Right cardiac atrium (tissue), 5 donors: ENCODE measurements at regions not wholly inside any gene's neighbourhood (a gene's known extent, or its start where the extent isn't known, plus 50 kb on each side); places are given as distances from the start of the nearest gene placed in this dataset.

Experiments used
- ATAC-seq, 2 donors: fragments of 200-7000 bp; cut with Tn5 transposase; one replicate each; pipeline versions ENCODE4 v1.8.0 to v1.9.1; 2020; ENCODE audit warnings: moderate library complexity in 2 of 2, mild to moderate bottlenecking in 1 of 2
- DNase-seq, 3 donors: peaks; one replicate each; pipeline ENCODE4 v3.0.0-alpha.2; 2020
- H3K27ac ChIP-seq: one replicate; pipeline ENCODE4 v1.5.1; 2013; ENCODE audit warnings: mild to moderate bottlenecking, low read length, control low read depth, moderate library complexity
- H3K27me3 ChIP-seq: one replicate; pipeline ENCODE4 v1.6.1; 2013; ENCODE audit not compliant: control insufficient read depth, insufficient read depth
- H3K4me1 ChIP-seq: one replicate; pipeline ENCODE4 v1.6.1; 2013; ENCODE audit warnings: low read length; ENCODE audit not compliant: control insufficient read depth, insufficient read depth
- H3K4me3 ChIP-seq: one replicate; pipeline ENCODE4 v1.5.1; 2013; ENCODE audit warnings: low read length, control low read depth
- H3K9me3 ChIP-seq: one replicate; pipeline ENCODE4 v1.6.1; 2013; ENCODE audit warnings: low read length; ENCODE audit not compliant: control insufficient read depth
- WGBS: extraction: QIAGEN DNeasy Blood & Tissue Kit; methylation state at CpG from one replicate; pipeline ENCODE4 v1.1.7; 2013; 5-methylcytosine and 5-hydroxymethylcytosine counted together
- intact Hi-C, 4 donors: fragments of 100-400 bp; cut with DNase I; formaldehyde crosslinking; loops; one replicate each; pipeline versions ENCODE4 v1.11.0 to v1.14.0; 2022 to 2023
- donor health status: healthy with polysubstance abuse.
- donor health status: DM: no; HTN: yes; CAD: no.
- donor health status: DM: no; HTN: no; CAD: no.
- donor health status: DM: no; HTN: yes; CAD: no; lungs with severe emphysema.
- donor health status: DM: yes; HTN: yes; CAD: no.

DNA sequence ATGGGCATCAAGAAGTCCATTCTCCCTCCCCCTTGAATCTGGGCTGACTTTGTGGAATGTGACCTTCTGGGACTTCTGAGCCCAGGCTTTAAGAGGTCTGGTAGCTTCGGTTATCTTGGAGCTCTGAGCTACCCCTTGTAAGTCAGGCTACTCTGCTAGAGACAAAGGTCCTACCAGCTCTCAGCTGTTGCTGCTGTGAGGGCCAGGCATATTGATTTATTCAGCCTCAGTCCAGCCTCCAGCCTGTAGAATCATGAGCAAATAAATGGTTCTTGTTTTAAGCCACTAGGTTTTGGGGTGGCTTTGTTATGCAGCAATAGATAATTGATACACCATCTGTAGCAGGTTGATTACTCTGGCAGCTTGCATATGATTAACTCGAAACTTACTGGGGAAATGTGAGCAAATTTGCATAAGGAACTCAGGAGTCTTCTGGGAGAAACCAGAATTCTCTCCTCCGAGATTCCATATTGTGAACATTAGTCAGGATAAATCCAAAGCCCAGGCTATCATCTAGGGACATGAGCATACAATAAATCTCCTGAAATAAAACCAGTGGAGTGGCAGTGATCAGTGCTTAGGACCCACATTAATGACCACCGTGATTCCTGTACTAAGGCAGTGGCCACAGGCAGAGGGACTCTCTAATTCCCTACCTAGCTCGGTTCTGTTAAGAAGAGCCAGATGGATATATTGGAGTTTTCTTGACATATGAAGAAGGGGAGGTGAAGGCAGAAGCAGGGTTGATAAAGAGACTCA, 336.1 kb downstream of the CDC5L start:
- intact Hi-C loops = no loop called here
- Histone ChIP-seq H3K27ac (no peak overlapping the region), H3K4me1 (peaks cover 6% of the 10 kb centered on the region), H3K4me3 (no peak overlapping the region), H3K9me3 (no peaks in the 10 kb centered on the region), H3K27me3 (no peaks in the 10 kb centered on the region)
- 75% methylated on average over 5 of the region's 5 CpGs for WGBS
- DNase-seq = no peak
- no peak for ATAC-seq

DNA sequence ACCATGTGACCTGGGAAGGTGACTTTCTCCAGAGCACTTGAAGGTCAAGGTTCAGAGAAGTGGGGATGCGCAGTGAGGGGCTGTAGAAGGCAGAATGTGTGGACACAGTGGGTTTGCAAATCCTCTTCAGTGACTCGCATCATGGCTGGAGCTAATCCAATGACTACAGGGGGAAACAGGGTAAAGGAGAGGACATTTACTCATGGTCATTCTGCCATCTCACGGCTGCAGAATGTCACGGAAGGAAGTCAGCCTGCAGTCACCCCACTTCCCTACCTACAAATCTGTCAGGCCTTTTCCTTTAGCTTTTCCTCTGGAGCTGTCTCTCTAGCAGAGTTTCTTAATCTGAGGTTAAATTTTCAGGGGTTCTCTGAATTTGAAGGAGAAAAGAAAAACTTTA, 337.6 kb downstream of the CDC5L start:
- intact Hi-C loops = no loop called here
- ATAC-seq (no peak), DNase-seq (no peak)
- peaks cover 6% of the 10 kb centered on the region for H3K4me1 ChIP-seq
- H3K27me3 ChIP-seq = no peaks in the 10 kb centered on the region
- 67% methylated on average over 4 of the region's 4 CpGs for WGBS
- H3K4me3 ChIP-seq = no peak overlapping the region
- H3K27ac ChIP-seq = no peak overlapping the region
- no peaks in the 10 kb centered on the region for H3K9me3 ChIP-seq

DNA sequence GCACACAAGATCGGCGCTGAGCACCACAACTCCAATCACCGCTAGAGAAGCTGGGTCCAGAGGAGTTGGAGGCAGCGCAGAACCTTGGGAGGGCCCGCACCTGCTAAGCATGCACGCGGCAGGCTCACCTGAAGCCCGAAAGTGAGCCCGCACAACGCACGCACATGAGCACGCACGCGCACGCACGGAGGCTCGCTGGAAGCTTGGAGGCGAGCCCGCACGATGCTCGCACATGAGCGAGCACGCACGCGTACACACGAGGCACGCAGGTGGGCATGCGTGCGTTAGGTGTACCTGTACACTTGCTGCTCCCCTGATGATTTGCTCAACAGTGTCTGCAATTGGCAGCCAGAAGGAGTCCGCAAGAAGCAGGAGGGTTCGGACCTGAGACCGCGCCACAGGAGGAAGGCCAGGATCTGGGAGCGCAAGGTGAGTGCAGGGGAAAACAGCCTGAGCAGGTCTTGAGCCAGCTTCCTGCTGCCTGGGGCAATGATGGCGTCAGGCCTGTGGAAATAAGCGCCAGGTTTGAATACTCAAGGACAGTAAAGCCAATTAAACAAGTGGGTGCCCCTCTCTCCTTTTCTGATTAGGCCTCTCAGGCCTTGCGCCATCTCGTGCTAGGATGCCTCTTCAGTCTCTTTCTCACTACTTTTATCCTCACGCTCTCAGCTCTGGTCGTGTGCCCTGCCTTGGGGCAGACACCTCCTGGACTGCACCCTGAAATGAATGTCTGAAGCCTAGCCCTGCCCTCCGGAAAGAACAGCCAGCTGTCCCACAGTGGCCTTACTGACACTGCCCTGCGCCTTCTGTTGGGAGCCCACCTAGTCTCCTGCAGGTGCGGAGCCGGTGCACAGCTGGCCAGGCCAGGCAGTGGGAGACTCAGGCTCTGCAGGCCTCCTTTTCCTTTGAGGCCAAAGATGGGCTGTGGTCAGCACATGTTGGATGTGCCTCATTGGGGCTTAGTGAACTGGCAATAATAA, 340.4 kb downstream of the CDC5L start:
- Histone ChIP-seq H3K4me1 (peaks cover 6% of the 10 kb centered on the region), H3K27me3 (no peaks in the 10 kb centered on the region), H3K27ac (no peak overlapping the region), H3K4me3 (no peak overlapping the region), H3K9me3 (no peaks in the 10 kb centered on the region)
- no peak for DNase-seq
- 89% methylated on average over 44 of the region's 44 CpGs for WGBS
- intact Hi-C loops = no loop called here
- no peak for ATAC-seq

DNA sequence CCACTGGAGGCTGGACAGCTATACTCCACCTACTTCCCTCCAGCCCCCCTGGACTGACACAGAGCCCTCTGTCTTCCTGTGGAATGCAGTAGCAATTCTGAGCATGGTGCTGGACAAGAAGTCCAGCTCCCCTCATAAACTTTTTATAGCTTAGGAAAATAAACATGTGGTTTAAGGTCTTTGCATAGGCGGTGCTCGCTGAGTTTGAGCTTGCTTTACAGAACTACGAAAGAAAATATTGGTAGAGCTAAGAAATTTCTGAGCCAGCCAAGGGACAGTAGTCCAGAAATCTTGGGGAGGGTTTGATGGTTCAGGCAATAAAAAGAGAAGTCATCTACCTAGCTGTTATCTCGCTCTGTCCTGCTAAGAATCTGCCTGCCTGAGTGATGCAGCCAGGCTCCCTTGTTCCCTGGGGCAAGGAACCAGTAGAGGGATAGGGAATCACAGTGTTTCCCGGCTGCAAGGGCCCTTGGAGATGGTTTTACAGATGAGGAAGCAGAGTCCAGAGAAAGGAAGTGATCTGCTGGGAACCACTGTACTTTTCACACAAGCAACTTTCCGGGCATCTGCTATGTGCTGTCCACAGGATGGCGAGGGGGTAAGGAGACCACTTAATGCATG, 343.4 kb downstream of the CDC5L start:
- no peak overlapping the region for H3K27ac ChIP-seq
- no peak for DNase-seq
- no peak for ATAC-seq
- intact Hi-C loops = no loop called here
- WGBS = 65% methylated on average over 7 of the region's 7 CpGs
- H3K9me3 ChIP-seq = no peaks in the 10 kb centered on the region
- no peak overlapping the region for H3K4me3 ChIP-seq
- no peaks in the 10 kb centered on the region for H3K4me1 ChIP-seq
- no peaks in the 10 kb centered on the region for H3K27me3 ChIP-seq

DNA sequence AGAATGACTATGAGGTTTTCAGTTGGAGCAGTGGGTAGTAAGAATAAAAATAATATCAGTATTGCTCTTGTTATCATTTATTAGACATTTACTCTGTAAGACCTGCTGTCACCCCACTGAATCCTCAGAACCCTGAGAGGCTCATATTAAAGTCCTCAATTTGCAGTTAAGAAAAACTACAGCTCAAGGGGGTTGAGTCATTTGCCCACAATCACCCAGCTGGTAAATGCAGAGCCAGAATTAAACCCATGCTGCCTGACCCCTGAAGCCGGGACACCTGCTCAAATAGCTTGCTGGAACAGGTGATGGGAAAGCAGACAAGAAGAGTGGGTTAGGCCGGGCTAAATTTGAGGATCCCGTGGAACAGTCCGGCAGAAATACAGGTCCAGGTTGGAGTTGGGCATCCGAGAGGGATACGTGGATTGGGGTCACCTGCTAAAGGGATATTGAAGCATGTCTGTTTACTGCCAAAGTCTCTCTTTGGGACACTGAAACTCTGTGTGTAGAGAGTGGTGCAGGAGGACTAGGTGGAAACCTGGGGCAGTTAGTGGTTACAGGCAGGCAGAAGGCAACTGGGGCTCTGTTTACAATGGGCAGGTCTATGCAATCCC, 344.1 kb downstream of the CDC5L start:
- no peak for ATAC-seq
- no peak for DNase-seq
- Histone ChIP-seq H3K27ac (no peak overlapping the region), H3K4me1 (no peaks in the 10 kb centered on the region), H3K27me3 (no peaks in the 10 kb centered on the region), H3K4me3 (no peak overlapping the region), H3K9me3 (no peaks in the 10 kb centered on the region)
- intact Hi-C loops = no loop called here
- 95% methylated on average over 6 of the region's 6 CpGs for WGBS

DNA sequence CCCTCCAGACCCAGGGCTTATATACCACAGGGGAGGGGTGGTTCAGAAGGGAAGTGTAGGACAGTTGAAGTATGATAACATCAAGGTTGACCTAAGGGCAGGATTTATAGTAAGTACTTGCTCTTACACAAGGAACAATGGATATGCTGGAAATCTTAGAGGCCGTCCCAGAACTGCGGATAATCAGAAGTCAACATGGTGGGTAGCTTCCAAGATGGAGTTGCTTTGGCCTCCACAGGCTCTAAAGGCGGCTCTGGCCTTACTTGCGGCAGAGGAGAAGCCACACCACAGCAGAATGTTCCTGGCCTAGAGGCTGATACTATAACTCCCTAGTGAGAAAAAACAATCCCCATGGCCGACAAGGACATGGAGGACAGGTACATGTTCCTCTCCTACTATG, 344.7 kb downstream of the CDC5L start:
- WGBS = 94% methylated on average over 5 of the region's 5 CpGs
- Histone ChIP-seq H3K27me3 (no peaks in the 10 kb centered on the region), H3K4me1 (no peaks in the 10 kb centered on the region), H3K4me3 (no peak overlapping the region), H3K9me3 (no peaks in the 10 kb centered on the region), H3K27ac (no peak overlapping the region)
- intact Hi-C loops = no loop called here
- DNase-seq (no peak), ATAC-seq (no peak)

DNA sequence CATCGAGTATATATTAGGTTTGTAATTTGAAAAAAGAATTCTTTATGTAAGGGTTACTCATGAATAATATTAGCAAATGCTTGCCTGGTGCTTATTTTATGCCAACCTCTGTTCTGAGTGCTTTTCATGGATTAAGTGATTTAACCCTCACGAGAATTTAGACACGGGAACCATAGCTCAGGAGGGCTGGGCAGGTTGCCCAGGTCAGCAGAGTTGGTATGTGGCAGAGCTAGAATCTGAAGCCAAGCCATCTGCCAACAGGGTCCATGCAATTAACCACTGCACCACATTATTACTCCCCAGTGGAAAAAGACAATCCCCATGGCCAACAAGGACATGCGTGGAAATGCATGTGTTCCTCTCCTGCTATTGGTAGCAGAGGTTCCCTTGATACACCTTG, 345.6 kb downstream of the CDC5L start:
- no peak overlapping the region for H3K27ac ChIP-seq
- H3K9me3 ChIP-seq = no peaks in the 10 kb centered on the region
- ATAC-seq = no peak
- H3K4me3 ChIP-seq = no peak overlapping the region
- intact Hi-C loops = no loop called here
- DNase-seq = no peak
- 74% methylated on average over 4 of the region's 4 CpGs for WGBS
- H3K4me1 ChIP-seq = no peaks in the 10 kb centered on the region
- H3K27me3 ChIP-seq = no peaks in the 10 kb centered on the region

DNA sequence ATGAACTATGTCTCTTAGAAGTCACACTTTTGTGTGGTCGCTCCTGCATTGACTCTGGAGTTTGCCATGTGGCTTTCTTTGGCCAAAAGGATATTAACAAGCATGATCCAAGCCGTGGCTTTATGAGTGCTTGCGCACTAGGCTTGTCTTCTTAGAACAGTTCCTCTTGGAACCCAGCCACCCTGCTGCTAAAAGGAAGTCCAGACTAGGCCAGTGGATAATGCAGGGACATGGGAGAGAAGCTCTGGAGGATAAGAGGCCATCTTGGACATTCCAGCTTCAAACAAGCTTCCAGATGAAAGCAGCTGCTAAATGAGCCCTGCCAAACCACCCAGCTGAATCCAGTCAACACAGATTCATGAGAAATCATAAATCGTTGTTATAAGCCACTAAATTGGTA, 346.4 kb downstream of the CDC5L start:
- intact Hi-C loops = no loop called here
- ATAC-seq (peak; percentile 74 to 88), DNase-seq (peak; percentile 52 to 76 (median 74))
- H3K27ac ChIP-seq = no peak overlapping the region
- H3K9me3 ChIP-seq = no peaks in the 10 kb centered on the region
- H3K27me3 ChIP-seq = no peaks in the 10 kb centered on the region
- no peak overlapping the region for H3K4me3 ChIP-seq
- H3K4me1 ChIP-seq = no peaks in the 10 kb centered on the region
- 59% methylated on average over 4 of the region's 4 CpGs for WGBS

DNA sequence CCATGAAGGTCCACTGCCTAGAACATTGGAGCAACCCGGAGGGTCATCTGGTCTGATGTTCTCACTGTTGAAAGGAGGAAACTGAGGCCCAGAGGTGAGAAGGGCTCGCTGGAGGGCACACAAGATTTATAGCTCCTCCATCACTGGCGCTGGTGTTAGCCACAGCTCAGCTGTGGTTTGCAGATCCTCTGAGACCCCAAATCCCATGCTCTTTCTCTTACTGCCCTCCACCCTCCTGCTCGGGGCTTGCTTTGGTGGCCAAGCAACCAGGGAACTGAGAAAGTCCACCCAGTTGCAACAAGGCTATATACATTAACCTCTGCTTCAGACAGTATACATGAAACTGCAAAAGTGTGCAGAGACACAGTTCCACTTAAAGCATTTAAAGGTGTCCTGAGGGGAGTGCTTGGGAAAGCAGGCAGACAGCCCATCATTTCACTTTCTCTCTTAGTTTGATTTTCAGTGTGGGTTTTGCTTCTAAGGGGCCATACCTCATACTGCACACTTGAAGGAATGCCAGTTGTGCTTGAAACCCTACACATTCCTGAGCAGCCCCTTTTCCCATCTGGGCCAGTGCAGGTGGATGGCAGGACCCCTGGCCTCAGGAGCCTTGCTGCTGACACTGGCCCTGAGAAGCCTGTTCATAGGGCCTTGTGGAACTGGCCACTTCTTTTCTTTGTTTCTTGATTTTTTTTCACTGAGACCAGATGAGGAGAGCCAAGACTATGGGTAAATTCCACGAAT, 347.6 kb downstream of the CDC5L start:
- ATAC-seq (no peak), DNase-seq (no peak)
- H3K4me1 ChIP-seq = no peaks in the 10 kb centered on the region
- no peaks in the 10 kb centered on the region for H3K27me3 ChIP-seq
- intact Hi-C loops = no loop called here
- no peak overlapping the region for H3K27ac ChIP-seq
- no peaks in the 10 kb centered on the region for H3K9me3 ChIP-seq
- 85% methylated on average over 5 of the region's 5 CpGs for WGBS
- H3K4me3 ChIP-seq = no peak overlapping the region

DNA sequence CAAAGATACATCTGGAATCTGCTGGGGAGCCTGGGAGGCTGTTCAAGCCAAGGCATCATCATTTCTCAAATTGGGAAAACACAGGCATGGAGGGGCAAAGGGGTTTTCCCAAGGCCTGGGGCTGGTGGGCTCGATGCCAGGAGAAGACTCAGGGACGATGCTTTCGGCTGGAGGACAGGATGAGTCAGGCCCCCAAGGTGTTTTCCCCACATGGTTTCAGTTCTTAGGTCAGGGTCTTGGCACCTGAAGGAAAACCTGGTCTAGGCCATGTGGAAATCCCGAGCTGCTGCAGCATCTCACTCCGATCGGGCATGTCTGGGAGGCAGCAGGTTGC, 348.1 kb downstream of the CDC5L start:
- WGBS = 74% methylated on average over 6 of the region's 6 CpGs
- intact Hi-C loops = no loop called here
- H3K4me1 ChIP-seq = no peaks in the 10 kb centered on the region
- no peak overlapping the region for H3K4me3 ChIP-seq
- no peak overlapping the region for H3K27ac ChIP-seq
- DNase-seq = no peak
- no peaks in the 10 kb centered on the region for H3K9me3 ChIP-seq
- no peaks in the 10 kb centered on the region for H3K27me3 ChIP-seq
- no peak for ATAC-seq
